Heart left ventricle (tissue), 13 donors: ENCODE measurements at regions not wholly inside any gene's neighbourhood (a gene's known extent, or its start where the extent isn't known, plus 50 kb on each side); places are given as distances from the start of the nearest gene placed in this dataset.

Experiments
- POLR2A ChIP-seq, 2 donors: fragments of 450-650 bp; IDR thresholded peaks; one replicate each; pipeline ENCODE4 v1.6.1; 2017; ENCODE audit warnings: antibody characterized with exemption in 2 of 2, mild to moderate bottlenecking in 2 of 2, moderate library complexity in 2 of 2
- TF ChIP-seq, protein P1 (sequence below), 12 donors: fragments of 200-600 bp; sonication (generic) in 4 of 12; IDR thresholded peaks; one replicate each; pipeline versions ENCODE4 v1.5.0 to v1.8.0; 2018 to 2022; ENCODE audit warnings: antibody characterized with exemption in 12 of 12, mild to moderate bottlenecking in 5 of 12
- donor health status: ischemic (EF 13 %, LVEDD 7.1; RV severe dilation, severe dysfunction).
- donor health status: DM: no; HTN: yes; CAD: no.
- donor health status: DM: no; HTN: no; CAD: no.
- donor health status: ischemic (EF 25% LVEDD 6.9; RV normal size, moderate dysfunction).
- donor health status: ischemic (EF 25% LVEDD 5.7; RV mildly dilated, moderate dysfunction).
- donor health status: ischemic (EF 35%, LVEDD 5.7; RV mildly dilated, moderate dysfunction).
- donor health status: nonischemic (EF 11% LVEDD 7.7; RV severe dilation, severe dysfunction).
- donor health status: DM: yes; HTN: yes; CAD: no.
- donor health status: PGD.
- donor health status: ischemic (EF 29% LVEDD 5.4; RV normal size, mild dysfunction).
- donor health status: nonischemic (EF 23%, LVEDD 6.1; RV moderate dilation, normal function).

DNA sequence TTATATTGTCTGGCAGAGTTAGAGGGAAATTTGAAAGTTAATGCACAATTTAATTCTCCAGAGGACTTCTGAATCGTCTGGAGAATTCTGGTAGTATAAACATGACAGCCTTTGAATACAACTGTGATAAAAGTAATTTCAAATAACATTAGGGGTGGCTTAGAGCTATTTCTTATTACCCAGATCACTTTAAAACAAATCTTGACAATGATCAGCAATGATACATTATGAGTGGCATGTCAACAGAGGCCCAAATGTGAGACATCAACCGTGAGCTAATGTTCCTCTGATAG, 259.1 kb downstream of the HACE1 start:
- TF ChIP-seq, protein P1, sequence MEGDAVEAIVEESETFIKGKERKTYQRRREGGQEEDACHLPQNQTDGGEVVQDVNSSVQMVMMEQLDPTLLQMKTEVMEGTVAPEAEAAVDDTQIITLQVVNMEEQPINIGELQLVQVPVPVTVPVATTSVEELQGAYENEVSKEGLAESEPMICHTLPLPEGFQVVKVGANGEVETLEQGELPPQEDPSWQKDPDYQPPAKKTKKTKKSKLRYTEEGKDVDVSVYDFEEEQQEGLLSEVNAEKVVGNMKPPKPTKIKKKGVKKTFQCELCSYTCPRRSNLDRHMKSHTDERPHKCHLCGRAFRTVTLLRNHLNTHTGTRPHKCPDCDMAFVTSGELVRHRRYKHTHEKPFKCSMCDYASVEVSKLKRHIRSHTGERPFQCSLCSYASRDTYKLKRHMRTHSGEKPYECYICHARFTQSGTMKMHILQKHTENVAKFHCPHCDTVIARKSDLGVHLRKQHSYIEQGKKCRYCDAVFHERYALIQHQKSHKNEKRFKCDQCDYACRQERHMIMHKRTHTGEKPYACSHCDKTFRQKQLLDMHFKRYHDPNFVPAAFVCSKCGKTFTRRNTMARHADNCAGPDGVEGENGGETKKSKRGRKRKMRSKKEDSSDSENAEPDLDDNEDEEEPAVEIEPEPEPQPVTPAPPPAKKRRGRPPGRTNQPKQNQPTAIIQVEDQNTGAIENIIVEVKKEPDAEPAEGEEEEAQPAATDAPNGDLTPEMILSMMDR (IDR thresholded peaks at IDR 0.05): no peak
- no peak for TF ChIP-seq POLR2A (IDR thresholded peaks at IDR 0.05)
